ENCODE measurements at regions not wholly inside any gene's neighbourhood (a gene's known extent, or its start where the extent isn't known, plus 50 kb on each side); places are given as distances from the start of the nearest gene placed in this dataset.

DNA sequence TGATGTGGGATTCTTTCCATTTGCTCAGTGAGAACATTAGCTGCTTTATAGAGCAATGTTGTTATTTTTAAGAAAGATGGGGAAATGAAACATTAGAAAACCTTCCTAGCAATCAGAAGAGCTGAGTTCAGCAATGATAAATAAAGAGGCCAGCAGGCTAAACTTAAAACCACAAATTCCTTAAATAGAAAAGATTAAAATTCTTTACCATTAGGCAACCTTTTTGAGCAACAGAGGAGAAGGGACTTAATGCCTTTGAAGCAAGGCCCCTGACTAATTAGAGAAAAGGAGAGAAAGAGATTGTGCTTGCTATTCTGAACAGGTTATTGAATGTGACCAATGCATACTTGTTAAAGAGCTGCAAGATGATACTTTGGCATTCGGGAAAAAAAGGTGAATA, 160.8 kb upstream of the LMO3 start:
- TF ChIP-seq ZNF565 (CRISPR knock-in tag; conservative IDR thresholded peaks at IDR 0.05; ENCODE audit: low read depth) (no peak), OSR1 (CRISPR knock-in tag; IDR thresholded peaks at IDR 0.05) (no peak)
- ATAC-seq = no peak

DNA sequence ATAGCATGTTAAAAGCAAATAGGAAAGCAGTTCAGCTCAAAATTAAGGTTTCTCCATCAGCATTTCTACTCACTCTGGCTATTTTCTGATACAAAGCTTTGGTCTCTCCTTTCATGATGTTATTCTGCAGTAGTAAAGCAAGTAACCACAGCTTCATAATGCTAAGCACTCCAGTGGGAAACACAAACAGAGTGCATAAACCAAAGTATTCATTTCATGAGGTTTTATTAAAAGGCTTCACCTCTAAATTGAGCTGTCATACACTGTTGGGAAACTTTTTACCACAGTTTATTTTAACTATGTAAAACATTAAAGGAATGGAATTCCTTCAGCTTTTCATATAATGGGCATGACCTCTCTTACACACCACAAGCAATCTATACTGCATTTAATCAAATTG, 157.9 kb upstream of the LMO3 start:
- no peak for ATAC-seq
- TF ChIP-seq BACH2 (CRISPR knock-in tag; IDR thresholded peaks at IDR 0.05; ENCODE audit: borderline replicate concordance) (no peak), SNAI2 (CRISPR knock-in tag; IDR thresholded peaks at IDR 0.05) (no peak), ZFP3 (CRISPR knock-in tag; IDR thresholded peaks at IDR 0.05) (no peak), TCF4 (CRISPR knock-in tag; IDR thresholded peaks at IDR 0.05; ENCODE audit: borderline replicate concordance) (no peak), RARB (CRISPR knock-in tag; IDR thresholded peaks at IDR 0.05) (no peak), ESRRG (CRISPR knock-in tag; IDR thresholded peaks at IDR 0.05) (no peak), ZNF8 (CRISPR knock-in tag; IDR thresholded peaks at IDR 0.05) (no peak), PPARA (CRISPR knock-in tag; IDR thresholded peaks at IDR 0.05; ENCODE audit: borderline replicate concordance) (no peak), CSDC2 (CRISPR knock-in tag; IDR thresholded peaks at IDR 0.05) (no peak)
- TF ChIP-seq, protein P1, sequence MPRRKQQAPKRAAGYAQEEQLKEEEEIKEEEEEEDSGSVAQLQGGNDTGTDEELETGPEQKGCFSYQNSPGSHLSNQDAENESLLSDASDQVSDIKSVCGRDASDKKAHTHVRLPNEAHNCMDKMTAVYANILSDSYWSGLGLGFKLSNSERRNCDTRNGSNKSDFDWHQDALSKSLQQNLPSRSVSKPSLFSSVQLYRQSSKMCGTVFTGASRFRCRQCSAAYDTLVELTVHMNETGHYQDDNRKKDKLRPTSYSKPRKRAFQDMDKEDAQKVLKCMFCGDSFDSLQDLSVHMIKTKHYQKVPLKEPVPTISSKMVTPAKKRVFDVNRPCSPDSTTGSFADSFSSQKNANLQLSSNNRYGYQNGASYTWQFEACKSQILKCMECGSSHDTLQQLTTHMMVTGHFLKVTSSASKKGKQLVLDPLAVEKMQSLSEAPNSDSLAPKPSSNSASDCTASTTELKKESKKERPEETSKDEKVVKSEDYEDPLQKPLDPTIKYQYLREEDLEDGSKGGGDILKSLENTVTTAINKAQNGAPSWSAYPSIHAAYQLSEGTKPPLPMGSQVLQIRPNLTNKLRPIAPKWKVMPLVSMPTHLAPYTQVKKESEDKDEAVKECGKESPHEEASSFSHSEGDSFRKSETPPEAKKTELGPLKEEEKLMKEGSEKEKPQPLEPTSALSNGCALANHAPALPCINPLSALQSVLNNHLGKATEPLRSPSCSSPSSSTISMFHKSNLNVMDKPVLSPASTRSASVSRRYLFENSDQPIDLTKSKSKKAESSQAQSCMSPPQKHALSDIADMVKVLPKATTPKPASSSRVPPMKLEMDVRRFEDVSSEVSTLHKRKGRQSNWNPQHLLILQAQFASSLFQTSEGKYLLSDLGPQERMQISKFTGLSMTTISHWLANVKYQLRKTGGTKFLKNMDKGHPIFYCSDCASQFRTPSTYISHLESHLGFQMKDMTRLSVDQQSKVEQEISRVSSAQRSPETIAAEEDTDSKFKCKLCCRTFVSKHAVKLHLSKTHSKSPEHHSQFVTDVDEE (CRISPR knock-in tag; IDR thresholded peaks at IDR 0.05) = no peak
- TF ChIP-seq, protein P2, sequence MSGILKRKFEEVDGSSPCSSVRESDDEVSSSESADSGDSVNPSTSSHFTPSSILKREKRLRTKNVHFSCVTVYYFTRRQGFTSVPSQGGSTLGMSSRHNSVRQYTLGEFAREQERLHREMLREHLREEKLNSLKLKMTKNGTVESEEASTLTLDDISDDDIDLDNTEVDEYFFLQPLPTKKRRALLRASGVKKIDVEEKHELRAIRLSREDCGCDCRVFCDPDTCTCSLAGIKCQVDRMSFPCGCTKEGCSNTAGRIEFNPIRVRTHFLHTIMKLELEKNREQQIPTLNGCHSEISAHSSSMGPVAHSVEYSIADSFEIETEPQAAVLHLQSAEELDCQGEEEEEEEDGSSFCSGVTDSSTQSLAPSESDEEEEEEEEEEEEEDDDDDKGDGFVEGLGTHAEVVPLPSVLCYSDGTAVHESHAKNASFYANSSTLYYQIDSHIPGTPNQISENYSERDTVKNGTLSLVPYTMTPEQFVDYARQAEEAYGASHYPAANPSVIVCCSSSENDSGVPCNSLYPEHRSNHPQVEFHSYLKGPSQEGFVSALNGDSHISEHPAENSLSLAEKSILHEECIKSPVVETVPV (CRISPR knock-in tag; IDR thresholded peaks at IDR 0.05) = no peak

DNA sequence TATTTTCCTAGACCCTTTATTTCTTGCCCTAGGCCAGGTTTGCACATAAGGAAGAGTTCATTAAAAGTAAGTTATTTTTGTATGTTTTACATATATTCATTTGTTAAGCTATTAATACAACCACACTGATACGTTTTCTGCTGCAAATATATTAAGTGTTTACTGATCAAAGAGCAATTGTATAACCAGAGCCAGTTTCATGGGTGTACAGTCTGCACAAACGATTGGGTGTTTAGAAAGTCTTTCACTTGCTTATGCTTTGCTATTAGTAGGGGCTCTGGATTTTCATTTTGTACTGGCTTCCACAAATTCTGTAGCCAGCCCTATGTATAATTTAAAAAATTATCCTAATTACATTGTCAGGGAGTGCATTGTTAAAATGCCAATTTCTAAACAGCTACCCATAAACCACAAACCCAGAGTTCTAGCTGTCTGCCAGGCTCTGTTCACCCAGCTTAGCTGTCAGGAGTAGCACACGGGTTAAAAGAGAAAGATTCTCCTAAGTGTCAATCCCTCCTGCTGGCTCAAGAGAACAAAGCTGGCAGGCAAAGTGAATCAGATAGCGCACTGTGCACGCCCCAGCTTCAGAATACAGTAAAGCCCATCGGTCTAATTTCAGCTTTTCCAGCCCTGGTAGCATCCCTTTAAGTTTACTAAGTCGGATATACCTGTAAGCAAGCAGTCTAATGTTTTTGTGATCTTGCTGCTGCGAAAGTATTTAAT, 151.0 kb upstream of the LMO3 start:
- TF ChIP-seq TOX (CRISPR knock-in tag; IDR thresholded peaks at IDR 0.05; ENCODE audit: borderline replicate concordance) (no peak), ZC3H10 (CRISPR knock-in tag; IDR thresholded peaks at IDR 0.05) (no peak), ARNTL (CRISPR knock-in tag; IDR thresholded peaks at IDR 0.05; ENCODE audit: borderline replicate concordance, low read depth) (no peak), ISL1 (CRISPR knock-in tag; IDR thresholded peaks at IDR 0.05) (no peak), ZFP30 (CRISPR knock-in tag; IDR thresholded peaks at IDR 0.05) (no peak)
- ATAC-seq = no peak

DNA sequence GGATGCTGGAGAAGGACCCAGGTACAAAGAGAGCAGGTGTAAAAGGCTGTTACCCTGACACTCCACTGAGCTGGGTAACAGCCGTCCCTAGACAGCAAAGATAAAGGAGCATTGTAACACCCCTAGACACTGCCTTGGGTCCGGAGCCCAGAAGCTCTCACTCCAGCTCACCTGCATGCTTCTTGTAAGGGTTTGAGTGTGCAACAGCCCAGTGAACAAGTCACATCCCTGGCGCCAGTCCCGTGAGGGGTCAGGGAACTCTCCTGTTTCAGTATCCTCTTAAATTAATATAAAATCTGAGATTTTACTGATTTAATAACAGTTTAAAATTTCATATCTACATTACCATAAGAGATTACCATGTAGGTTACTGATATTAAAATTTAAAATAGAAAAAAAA, 124.8 kb upstream of the LMO3 start:
- no peak for ATAC-seq
- TF ChIP-seq ARNTL (CRISPR knock-in tag; IDR thresholded peaks at IDR 0.05; ENCODE audit: borderline replicate concordance, low read depth) = no peak
- TF ChIP-seq SNAI2 (CRISPR knock-in tag; IDR thresholded peaks at IDR 0.05) = no peak
- no peak for TF ChIP-seq ZNF70 (CRISPR knock-in tag; IDR thresholded peaks at IDR 0.05)
- TF ChIP-seq, protein P3, sequence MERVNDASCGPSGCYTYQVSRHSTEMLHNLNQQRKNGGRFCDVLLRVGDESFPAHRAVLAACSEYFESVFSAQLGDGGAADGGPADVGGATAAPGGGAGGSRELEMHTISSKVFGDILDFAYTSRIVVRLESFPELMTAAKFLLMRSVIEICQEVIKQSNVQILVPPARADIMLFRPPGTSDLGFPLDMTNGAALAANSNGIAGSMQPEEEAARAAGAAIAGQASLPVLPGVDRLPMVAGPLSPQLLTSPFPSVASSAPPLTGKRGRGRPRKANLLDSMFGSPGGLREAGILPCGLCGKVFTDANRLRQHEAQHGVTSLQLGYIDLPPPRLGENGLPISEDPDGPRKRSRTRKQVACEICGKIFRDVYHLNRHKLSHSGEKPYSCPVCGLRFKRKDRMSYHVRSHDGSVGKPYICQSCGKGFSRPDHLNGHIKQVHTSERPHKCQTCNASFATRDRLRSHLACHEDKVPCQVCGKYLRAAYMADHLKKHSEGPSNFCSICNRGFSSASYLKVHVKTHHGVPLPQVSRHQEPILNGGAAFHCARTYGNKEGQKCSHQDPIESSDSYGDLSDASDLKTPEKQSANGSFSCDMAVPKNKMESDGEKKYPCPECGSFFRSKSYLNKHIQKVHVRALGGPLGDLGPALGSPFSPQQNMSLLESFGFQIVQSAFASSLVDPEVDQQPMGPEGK (CRISPR knock-in tag; IDR thresholded peaks at IDR 0.05; ENCODE audit: borderline replicate concordance) = no peak
- TF ChIP-seq RARB (CRISPR knock-in tag; IDR thresholded peaks at IDR 0.05) = no peak
- no peak for TF ChIP-seq ZC3H10 (CRISPR knock-in tag; IDR thresholded peaks at IDR 0.05)
- TF ChIP-seq GLIS3 (CRISPR knock-in tag; IDR thresholded peaks at IDR 0.05) = no peak
- TF ChIP-seq, protein P2 (CRISPR knock-in tag; IDR thresholded peaks at IDR 0.05) = no peak
- TF ChIP-seq, protein P4, sequence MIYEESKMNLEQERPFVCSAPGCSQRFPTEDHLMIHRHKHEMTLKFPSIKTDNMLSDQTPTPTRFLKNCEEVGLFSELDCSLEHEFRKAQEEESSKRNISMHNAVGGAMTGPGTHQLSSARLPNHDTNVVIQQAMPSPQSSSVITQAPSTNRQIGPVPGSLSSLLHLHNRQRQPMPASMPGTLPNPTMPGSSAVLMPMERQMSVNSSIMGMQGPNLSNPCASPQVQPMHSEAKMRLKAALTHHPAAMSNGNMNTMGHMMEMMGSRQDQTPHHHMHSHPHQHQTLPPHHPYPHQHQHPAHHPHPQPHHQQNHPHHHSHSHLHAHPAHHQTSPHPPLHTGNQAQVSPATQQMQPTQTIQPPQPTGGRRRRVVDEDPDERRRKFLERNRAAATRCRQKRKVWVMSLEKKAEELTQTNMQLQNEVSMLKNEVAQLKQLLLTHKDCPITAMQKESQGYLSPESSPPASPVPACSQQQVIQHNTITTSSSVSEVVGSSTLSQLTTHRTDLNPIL (CRISPR knock-in tag; IDR thresholded peaks at IDR 0.05; ENCODE audit: low read depth) = no peak
- no peak for TF ChIP-seq ZNF8 (CRISPR knock-in tag; IDR thresholded peaks at IDR 0.05)
- TF ChIP-seq ESRRG (CRISPR knock-in tag; IDR thresholded peaks at IDR 0.05) = no peak
- no peak for TF ChIP-seq PPARA (CRISPR knock-in tag; IDR thresholded peaks at IDR 0.05; ENCODE audit: borderline replicate concordance)

Measured in SK-N-SH treated with all-trans-retinoic acid at 6 μM for 48 hours (cell line).